HCT116 (cell line): ENCODE measurements at regions not wholly inside any gene's neighbourhood (a gene's known extent, or its start where the extent isn't known, plus 50 kb on each side); places are given as distances from the start of the nearest gene placed in this dataset.

Experiments used
- ATAC-seq: fragments of 200-7000 bp; cut with Tn5 transposase; 2 replicates; pipeline ENCODE4 v1.9.1; 2020; ENCODE audit warnings: mild to moderate bottlenecking, moderate library complexity
- BruUV-seq: library from RNA; stranded (reverse); fragments of 400-500 nt; replicated peaks from 2 replicates; lab custom pipeline; 2021; lab: Mats Ljungman, UMichigan
- CTCF ChIA-PET: fragments of 300-600 bp; sonication (Branson Sonifier 250); formaldehyde crosslinking; loops from one replicate; lab custom pipeline; 2021; ENCODE audit warnings: antibody characterized with exemption; lab: Charles Lee
- POLR2A ChIA-PET: fragments of 300-600, 350-600 bp; sonication (Branson Sonifier 250); formaldehyde crosslinking; loops from one replicate; lab custom pipeline; 2021; ENCODE audit warnings: antibody characterized with exemption; lab: Charles Lee
- RAD21 ChIA-PET, 2 experiments: fragments of 300-600 bp; sonication (Branson Sonifier 250); formaldehyde crosslinking; loops; one replicate each; lab custom pipeline; 2023; ENCODE audit warnings: low total read pairs in 2 of 2; ENCODE audit not compliant: uncharacterized antibody in 2 of 2, unreplicated experiment in 2 of 2, low non-redundant PET in 1 of 2; lab: Charles Lee
- DNase-seq: peaks from one replicate; pipeline ENCODE4 v3.0.0-alpha.2; 2010; ENCODE audit warnings: low read depth, low spot score
- H2AFZ ChIP-seq: fragments of 200-600 bp; shearing (Covaris generic), sonication (generic); 2 replicates; pipeline ENCODE4 v1.6.1; 2017; ENCODE audit warnings: low read depth, mixed run types, mixed read lengths, antibody characterized with exemption, low read length; ENCODE audit not compliant: poor library complexity, severe bottlenecking
- H3K27ac ChIP-seq: 2 replicates; pipeline ENCODE4 v1.5.1; 2012; ENCODE audit warnings: low read depth, low read length
- H3K27me3 ChIP-seq: fragments of 200-600 bp; sonication (generic); 2 replicates; pipeline ENCODE4 v1.6.1; 2016; ENCODE audit warnings: mixed run types, low read length, mixed read lengths; ENCODE audit not compliant: insufficient read depth
- H3K36me3 ChIP-seq, 2 experiments: fragments of 200-500 bp in 1 of 2; fragments of 200-600 bp in 1 of 2; sonication (Bioruptor generic) in 1 of 2; sonication (generic) in 1 of 2; 2 replicates each; pipeline versions ENCODE4 v1.5.1 to v1.6.1; 2014 to 2016; ENCODE audit warnings: low read length in 2 of 2, inconsistent platforms in 1 of 2, mixed read lengths in 1 of 2, mixed run types in 1 of 2; ENCODE audit not compliant: insufficient read depth in 2 of 2, control insufficient read depth in 1 of 2
- H3K4me1 ChIP-seq, 2 experiments: fragments of 200-600 bp in 1 of 2; sonication (generic) in 1 of 2; 2 replicates each; pipeline versions ENCODE4 v1.5.1 to v1.6.1; 2012 to 2017; ENCODE audit warnings: low read length in 2 of 2, inconsistent platforms in 1 of 2, mild to moderate bottlenecking in 1 of 2, mixed read lengths in 1 of 2, mixed run types in 1 of 2, moderate library complexity in 1 of 2; ENCODE audit not compliant: insufficient read depth in 2 of 2, control insufficient read depth in 1 of 2
- H3K4me2 ChIP-seq: fragments of 200-600 bp; sonication (generic); 2 replicates; pipeline ENCODE4 v1.6.1; 2017; ENCODE audit warnings: mixed run types, low read length, mixed read lengths
- H3K4me3 ChIP-seq, 2 experiments: fragments of 200-600 bp in 1 of 2; sonication (generic) in 1 of 2; replicated peaks in 1 of 2; 2 replicates each; pipeline ENCODE4 v1.5.1; 2011 to 2016; ENCODE audit warnings: low read length in 2 of 2, control low read depth in 1 of 2, low read depth in 1 of 2, mild to moderate bottlenecking in 1 of 2, mixed read lengths in 1 of 2, mixed run types in 1 of 2
- H3K79me2 ChIP-seq: fragments of 200-600 bp; sonication (generic); 2 replicates; pipeline ENCODE4 v1.6.1; 2017; ENCODE audit warnings: mild to moderate bottlenecking, mixed run types, low read length, moderate library complexity, mixed read lengths; ENCODE audit not compliant: insufficient read depth
- H3K9ac ChIP-seq: fragments of 200-600 bp; sonication (generic); 2 replicates; pipeline ENCODE4 v1.6.1; 2016; ENCODE audit warnings: low read length, mixed read lengths
- H3K9me2 ChIP-seq: fragments of 200-600 bp; sonication (generic), shearing (Covaris generic); 2 replicates; pipeline ENCODE4 v1.6.1; 2017; ENCODE audit warnings: mixed run types, mild to moderate bottlenecking, moderate library complexity; ENCODE audit not compliant: insufficient read depth
- H3K9me3 ChIP-seq, 2 experiments: fragments of 200-500 bp in 1 of 2; fragments of 200-600 bp in 1 of 2; sonication (Bioruptor generic) in 1 of 2; sonication (generic) in 1 of 2; 2 replicates each; pipeline ENCODE4 v1.6.1; 2014 to 2017; ENCODE audit warnings: low read length in 2 of 2, mixed read lengths in 2 of 2, inconsistent platforms in 1 of 2, low read depth in 1 of 2, mild to moderate bottlenecking in 1 of 2, mixed run types in 1 of 2, moderate library complexity in 1 of 2; ENCODE audit not compliant: control insufficient read depth in 1 of 2, insufficient read depth in 1 of 2
- H4K20me1 ChIP-seq: fragments of 200-600 bp; sonication (generic), shearing (Covaris generic); 2 replicates; pipeline ENCODE4 v1.6.1; 2017; ENCODE audit warnings: mixed run types, mild to moderate bottlenecking, moderate library complexity; ENCODE audit not compliant: insufficient read depth
- CBX3 ChIP-seq: IDR thresholded peaks from 2 replicates; pipeline ENCODE4 v1.6.1; 2012; ENCODE audit warnings: low read depth
- CEBPB ChIP-seq: IDR thresholded peaks from 2 replicates; pipeline ENCODE4 v1.6.1; 2012; ENCODE audit warnings: low read depth
- EGR1 ChIP-seq: IDR thresholded peaks from 2 replicates; pipeline ENCODE4 v1.6.1; 2012; ENCODE audit warnings: low read depth
- ELF1 ChIP-seq: IDR thresholded peaks from 2 replicates; pipeline ENCODE4 v1.6.1; 2012; ENCODE audit warnings: low read depth, borderline replicate concordance
- EZH2 ChIP-seq: fragments of 200-600 bp; sonication (generic); IDR thresholded peaks from 2 replicates; pipeline ENCODE4 v1.6.1; 2017; ENCODE audit warnings: antibody characterized with exemption, mixed run types
- EZH2phosphoT487 ChIP-seq: fragments of 200-600 bp; IDR thresholded peaks from 2 replicates; pipeline ENCODE4 v1.6.1; 2018; ENCODE audit warnings: antibody characterized with exemption, borderline replicate concordance
- FOSL1 ChIP-seq: IDR thresholded peaks from 2 replicates; pipeline ENCODE4 v1.6.1; 2012; ENCODE audit warnings: low read depth
- JUND ChIP-seq: IDR thresholded peaks from 2 replicates; pipeline ENCODE4 v1.6.1; 2012
- SIN3A ChIP-seq: IDR thresholded peaks from 2 replicates; pipeline ENCODE4 v1.6.1; 2012; ENCODE audit warnings: low read depth
- SP1 ChIP-seq: IDR thresholded peaks from 2 replicates; pipeline ENCODE4 v1.6.1; 2012; ENCODE audit warnings: low read depth
- SRF ChIP-seq: IDR thresholded peaks from 2 replicates; pipeline ENCODE4 v1.6.1; 2012; ENCODE audit warnings: low read depth
- YY1 ChIP-seq: IDR thresholded peaks from 2 replicates; pipeline ENCODE4 v1.6.1; 2011; ENCODE audit warnings: low read length, low read depth, moderate library complexity, mild to moderate bottlenecking; ENCODE audit not compliant: insufficient replicate concordance; ENCODE audit errors: extremely low read depth
- ZBTB33 ChIP-seq: IDR thresholded peaks from 2 replicates; pipeline ENCODE4 v1.6.1; 2011; ENCODE audit warnings: mild to moderate bottlenecking, low read length, moderate library complexity; ENCODE audit not compliant: insufficient replicate concordance; ENCODE audit errors: extremely low read depth
- ZFX ChIP-seq: fragments of 450-650 bp; IDR thresholded peaks from 2 replicates; pipeline ENCODE4 v1.6.1; 2017
- ZNF274 ChIP-seq: fragments of 200-500 bp; sonication (Bioruptor generic); IDR thresholded peaks from 2 replicates; pipeline ENCODE4 v1.6.1; 2014; ENCODE audit warnings: mild to moderate bottlenecking, low read depth, low read length, inconsistent platforms
- intact Hi-C: fragments of 100-400 bp; cut with micrococcal nuclease; formaldehyde crosslinking; loops from 2 replicates; pipeline ENCODE4 v1.10.0; 2022
- TF ChIP-seq, protein P1 (sequence below), 3 experiments: fragments of 200-600 bp in 1 of 3; sonication (generic) in 1 of 3; IDR thresholded peaks in 2 of 3; conservative IDR thresholded peaks in 1 of 3; 2 replicates each; pipeline ENCODE4 v1.5.1; 2012 to 2017; ENCODE audit warnings: low read depth in 2 of 3, low read length in 2 of 3, antibody characterized with exemption in 1 of 3, borderline replicate concordance in 1 of 3, control low read depth in 1 of 3, mild to moderate bottlenecking in 1 of 3, mixed read lengths in 1 of 3, mixed run types in 1 of 3, moderate library complexity in 1 of 3; ENCODE audit not compliant: insufficient read depth in 1 of 3
- TF ChIP-seq, protein P2 (sequence below): IDR thresholded peaks from 2 replicates; pipeline ENCODE4 v1.6.1; 2012
- TF ChIP-seq, protein P3 (sequence below): IDR thresholded peaks from 2 replicates; pipeline ENCODE4 v1.6.1; 2012; ENCODE audit warnings: low read depth
- TF ChIP-seq, protein P4 (sequence below): IDR thresholded peaks from 2 replicates; pipeline ENCODE4 v1.6.1; 2012

DNA sequence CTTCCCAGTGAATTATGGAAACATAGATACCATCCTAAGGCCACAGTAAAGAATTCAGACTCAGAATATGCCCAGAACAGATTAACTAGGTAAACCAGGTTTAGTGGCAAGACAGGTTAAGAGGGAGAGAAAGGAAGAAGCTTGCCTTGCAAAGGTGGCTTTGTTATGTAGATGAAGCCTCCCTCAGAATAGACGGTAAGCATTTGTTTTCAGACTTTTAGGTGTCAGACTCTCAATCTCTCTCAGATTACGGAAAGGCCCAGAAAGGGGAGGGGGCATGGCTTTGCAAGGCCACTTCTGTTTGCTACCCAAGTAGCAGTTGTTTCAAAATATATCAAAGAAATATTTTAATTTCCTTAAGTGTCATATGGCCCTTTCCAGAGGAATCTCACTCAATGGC is 457.1 kb upstream of the BOD1L1 start (continued):
- TF ChIP-seq, protein P1, sequence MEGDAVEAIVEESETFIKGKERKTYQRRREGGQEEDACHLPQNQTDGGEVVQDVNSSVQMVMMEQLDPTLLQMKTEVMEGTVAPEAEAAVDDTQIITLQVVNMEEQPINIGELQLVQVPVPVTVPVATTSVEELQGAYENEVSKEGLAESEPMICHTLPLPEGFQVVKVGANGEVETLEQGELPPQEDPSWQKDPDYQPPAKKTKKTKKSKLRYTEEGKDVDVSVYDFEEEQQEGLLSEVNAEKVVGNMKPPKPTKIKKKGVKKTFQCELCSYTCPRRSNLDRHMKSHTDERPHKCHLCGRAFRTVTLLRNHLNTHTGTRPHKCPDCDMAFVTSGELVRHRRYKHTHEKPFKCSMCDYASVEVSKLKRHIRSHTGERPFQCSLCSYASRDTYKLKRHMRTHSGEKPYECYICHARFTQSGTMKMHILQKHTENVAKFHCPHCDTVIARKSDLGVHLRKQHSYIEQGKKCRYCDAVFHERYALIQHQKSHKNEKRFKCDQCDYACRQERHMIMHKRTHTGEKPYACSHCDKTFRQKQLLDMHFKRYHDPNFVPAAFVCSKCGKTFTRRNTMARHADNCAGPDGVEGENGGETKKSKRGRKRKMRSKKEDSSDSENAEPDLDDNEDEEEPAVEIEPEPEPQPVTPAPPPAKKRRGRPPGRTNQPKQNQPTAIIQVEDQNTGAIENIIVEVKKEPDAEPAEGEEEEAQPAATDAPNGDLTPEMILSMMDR (IDR thresholded peaks at IDR 0.05 in 2 of 3, conservative IDR thresholded peaks at IDR 0.05 in 1 of 3; ENCODE audit: borderline replicate concordance in 1 of 3, insufficient read depth in 1 of 3, low read depth in 2 of 3, low read length in 2 of 3) = no peak
- no peak for TF ChIP-seq SIN3A
- no peak for TF ChIP-seq EZH2phosphoT487
- no peak for TF ChIP-seq ZFX

DNA sequence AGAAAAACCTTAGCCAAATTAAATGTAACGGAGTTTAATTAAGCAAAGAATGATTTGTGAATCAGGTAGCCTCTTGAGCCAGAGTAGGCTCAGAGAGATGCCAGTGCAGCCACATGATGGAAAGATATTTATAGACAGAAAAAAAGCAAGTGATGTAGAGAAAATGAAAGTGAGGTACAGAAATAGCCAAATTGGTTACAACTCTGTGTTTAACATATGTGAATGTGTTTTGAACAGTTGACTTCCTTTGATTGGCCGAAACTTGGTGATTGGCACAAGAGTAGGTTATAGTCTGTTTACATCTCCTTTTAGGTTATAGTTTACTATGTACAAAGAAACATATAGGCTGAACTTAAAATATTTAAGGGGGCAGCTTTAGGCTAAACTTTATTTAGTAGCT is 459.9 kb upstream of the BOD1L1 start:
- ChIA-PET POLR2A (no interaction called here), CTCF (no interaction called here), RAD21 (no interaction called here)
- Histone ChIP-seq H3K36me3 (no peaks in the 10 kb centered on the region), H4K20me1 (no peaks in the 10 kb centered on the region), H2AFZ (no peak overlapping the region), H3K27me3 (no peaks in the 10 kb centered on the region), H3K9ac (no peak overlapping the region), H3K9me3 (peaks cover 0 to 28% of the 10 kb centered on the region in 2 experiments; a peak in 2 of 4 replicates), H3K4me2 (no peak overlapping the region), H3K79me2 (no peaks in the 10 kb centered on the region), H3K9me2 (no peaks in the 10 kb centered on the region), H3K27ac (no peak overlapping the region), H3K4me1 (no peaks in the 10 kb centered on the region), H3K4me3 (no peak overlapping the region)
- no peak for ATAC-seq
- intact Hi-C loops = no loop called here
- BruUV-seq = no TSS peak
- no peak for DNase-seq
- TF ChIP-seq, protein P2, sequence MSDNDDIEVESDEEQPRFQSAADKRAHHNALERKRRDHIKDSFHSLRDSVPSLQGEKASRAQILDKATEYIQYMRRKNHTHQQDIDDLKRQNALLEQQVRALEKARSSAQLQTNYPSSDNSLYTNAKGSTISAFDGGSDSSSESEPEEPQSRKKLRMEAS = no peak
- TF ChIP-seq SRF = no peak
- no peak for TF ChIP-seq CEBPB
- TF ChIP-seq YY1 = no peak
- TF ChIP-seq EGR1 = no peak
- no peak for TF ChIP-seq FOSL1
- TF ChIP-seq ZNF274 = no peak
- TF ChIP-seq, protein P3, sequence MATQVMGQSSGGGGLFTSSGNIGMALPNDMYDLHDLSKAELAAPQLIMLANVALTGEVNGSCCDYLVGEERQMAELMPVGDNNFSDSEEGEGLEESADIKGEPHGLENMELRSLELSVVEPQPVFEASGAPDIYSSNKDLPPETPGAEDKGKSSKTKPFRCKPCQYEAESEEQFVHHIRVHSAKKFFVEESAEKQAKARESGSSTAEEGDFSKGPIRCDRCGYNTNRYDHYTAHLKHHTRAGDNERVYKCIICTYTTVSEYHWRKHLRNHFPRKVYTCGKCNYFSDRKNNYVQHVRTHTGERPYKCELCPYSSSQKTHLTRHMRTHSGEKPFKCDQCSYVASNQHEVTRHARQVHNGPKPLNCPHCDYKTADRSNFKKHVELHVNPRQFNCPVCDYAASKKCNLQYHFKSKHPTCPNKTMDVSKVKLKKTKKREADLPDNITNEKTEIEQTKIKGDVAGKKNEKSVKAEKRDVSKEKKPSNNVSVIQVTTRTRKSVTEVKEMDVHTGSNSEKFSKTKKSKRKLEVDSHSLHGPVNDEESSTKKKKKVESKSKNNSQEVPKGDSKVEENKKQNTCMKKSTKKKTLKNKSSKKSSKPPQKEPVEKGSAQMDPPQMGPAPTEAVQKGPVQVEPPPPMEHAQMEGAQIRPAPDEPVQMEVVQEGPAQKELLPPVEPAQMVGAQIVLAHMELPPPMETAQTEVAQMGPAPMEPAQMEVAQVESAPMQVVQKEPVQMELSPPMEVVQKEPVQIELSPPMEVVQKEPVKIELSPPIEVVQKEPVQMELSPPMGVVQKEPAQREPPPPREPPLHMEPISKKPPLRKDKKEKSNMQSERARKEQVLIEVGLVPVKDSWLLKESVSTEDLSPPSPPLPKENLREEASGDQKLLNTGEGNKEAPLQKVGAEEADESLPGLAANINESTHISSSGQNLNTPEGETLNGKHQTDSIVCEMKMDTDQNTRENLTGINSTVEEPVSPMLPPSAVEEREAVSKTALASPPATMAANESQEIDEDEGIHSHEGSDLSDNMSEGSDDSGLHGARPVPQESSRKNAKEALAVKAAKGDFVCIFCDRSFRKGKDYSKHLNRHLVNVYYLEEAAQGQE = no peak
- TF ChIP-seq JUND = no peak
- TF ChIP-seq ZBTB33 = no peak
- TF ChIP-seq EZH2phosphoT487 = no peak
- no peak for TF ChIP-seq SIN3A
- TF ChIP-seq ELF1 = no peak
- TF ChIP-seq, protein P4, sequence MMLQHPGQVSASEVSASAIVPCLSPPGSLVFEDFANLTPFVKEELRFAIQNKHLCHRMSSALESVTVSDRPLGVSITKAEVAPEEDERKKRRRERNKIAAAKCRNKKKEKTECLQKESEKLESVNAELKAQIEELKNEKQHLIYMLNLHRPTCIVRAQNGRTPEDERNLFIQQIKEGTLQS = no peak
- TF ChIP-seq CBX3 = no peak
- TF ChIP-seq SP1 = no peak
- TF ChIP-seq EZH2 = no peak
- TF ChIP-seq ZFX = no peak
